DMS 273 (cell line): ENCODE measurements at regions not wholly inside any gene's neighbourhood (a gene's known extent, or its start where the extent isn't known, plus 50 kb on each side); places are given as distances from the start of the nearest gene placed in this dataset.

ENCODE experiments used
- DNase-seq: peaks from one replicate; lab custom pipeline; 2025; ENCODE audit not compliant: unreplicated experiment; lab: John Stamatoyannopoulos, UW

DNA sequence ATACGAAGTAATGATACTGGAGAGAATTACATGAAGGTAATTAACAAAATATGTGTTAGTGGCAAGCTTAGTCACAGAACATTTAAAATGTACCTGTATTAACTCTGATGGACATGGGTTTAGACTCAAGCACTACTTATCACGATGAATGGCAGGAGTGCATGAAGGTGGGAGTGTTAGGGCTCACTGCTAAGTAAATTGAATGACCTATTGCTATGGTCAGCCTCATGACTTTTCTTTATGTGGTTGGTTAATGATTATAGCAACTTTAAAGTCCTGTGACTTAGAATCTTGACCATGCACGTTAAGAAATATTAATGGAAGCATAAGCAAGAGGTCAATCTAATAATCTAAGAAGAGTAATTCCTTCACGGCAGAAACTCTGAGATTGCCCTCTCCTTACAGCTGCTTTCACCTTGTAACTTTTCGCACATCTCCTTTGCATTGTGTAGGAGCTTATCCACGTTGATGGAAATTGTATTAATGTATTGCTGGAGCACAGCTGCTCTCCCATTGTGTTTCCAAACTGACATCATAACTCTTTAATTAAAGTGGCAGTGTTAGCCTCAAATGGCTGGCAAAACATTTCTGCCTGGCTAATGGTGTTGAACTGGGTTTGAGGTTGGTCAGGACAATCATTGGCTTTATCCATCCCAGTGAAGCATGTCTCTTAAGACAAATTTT lies 114.5 kb downstream of the RXFP2 start:
- no peak for DNase-seq

DNA sequence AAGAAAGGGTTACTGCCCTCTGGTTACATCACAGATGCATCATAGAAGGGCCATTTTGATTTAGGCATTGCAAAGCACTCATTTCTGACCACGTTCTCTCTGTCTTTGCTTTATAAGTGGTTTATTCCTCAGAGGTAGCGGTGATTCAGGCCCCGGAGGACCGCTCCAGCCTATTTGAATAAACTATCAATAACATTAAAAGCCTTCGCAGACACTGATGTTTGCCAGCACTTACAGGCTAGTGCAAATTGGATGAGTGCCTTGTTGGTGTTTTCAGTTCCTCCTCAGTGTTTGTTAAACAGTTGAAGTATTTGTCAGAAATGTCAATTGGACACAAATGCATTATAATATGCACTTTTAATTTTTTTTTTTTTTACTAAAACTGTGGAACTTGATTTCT lies 120.2 kb downstream of the RXFP2 start:
- DNase-seq = peak; percentile 11

DNA sequence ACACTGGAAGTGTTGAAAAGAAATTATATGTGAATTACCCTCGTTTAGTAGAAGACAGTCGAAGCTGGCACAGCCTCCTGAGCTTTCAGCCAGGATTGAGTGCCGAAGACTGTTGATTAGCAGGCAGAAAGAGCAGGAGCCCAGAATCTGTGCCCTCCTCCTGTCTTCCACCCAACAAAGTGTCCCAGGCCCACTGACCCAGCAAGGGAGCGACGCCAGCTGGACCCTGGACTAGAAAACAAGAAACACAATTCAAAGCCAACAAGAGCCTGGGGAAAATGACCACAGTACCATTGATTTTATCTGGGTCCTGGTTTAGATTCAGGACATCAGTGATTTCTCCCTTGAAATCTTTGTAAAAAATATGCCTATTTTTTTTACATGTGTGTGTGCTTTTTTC lies 120.7 kb downstream of the RXFP2 start:
- DNase-seq = peak; percentile 10

DNA sequence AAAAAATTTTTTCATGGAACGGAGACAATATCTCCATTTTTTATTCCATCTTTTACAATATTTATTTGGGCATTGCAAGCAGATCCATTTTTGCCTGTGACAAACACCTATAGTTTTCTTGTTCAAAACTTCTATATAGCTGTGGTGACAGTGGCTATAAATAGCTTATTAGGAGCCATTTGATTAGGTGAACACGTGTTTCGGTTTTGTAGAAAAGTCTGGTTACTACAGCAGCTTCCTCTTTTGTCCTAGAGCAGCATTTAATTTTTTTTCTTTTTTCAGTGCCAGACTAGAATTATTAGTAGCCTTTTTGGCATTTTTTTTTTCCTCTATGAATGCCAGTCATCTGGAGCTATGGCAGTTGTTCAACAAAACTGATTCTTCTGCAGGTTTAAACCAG lies 123.5 kb downstream of the RXFP2 start:
- no peak for DNase-seq

DNA sequence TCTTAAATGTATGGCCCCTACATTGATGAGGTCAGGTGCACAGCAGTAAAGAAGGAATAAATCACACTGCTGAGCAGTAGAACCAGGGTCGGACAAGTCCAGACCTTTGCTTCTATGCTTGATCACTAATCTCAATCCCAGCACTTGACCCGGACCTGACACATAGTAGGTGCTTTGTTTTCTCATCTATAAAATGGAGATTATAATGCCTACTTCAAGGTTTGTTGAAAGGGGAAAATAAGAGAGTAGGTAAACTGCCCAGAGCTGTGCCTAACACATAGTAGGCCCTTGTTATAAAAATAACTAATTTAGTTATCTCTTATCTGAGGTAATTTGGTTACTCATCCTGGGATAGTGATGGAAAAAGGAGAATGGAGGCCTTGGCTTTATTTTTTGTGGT lies 125.0 kb downstream of the RXFP2 start:
- no peak for DNase-seq

DNA sequence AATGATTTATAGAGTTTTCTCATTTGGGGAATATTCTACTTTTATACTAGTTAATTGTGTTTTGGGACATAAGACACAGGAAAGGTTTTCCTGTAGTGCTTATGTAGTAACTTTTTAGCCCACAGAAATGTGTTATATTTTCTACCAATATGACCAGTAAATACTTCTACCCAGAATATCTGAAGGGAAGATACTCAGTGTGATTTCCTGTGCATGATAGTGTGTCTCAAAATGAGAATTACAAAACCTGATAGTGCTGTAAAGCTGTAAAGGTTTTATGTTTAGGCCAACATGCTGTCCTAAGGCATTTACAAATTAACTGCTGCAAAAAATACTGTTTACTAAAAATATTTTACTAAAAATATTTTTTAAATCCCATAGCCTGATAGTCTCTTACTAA lies 126.8 kb downstream of the RXFP2 start:
- no peak for DNase-seq

DNA sequence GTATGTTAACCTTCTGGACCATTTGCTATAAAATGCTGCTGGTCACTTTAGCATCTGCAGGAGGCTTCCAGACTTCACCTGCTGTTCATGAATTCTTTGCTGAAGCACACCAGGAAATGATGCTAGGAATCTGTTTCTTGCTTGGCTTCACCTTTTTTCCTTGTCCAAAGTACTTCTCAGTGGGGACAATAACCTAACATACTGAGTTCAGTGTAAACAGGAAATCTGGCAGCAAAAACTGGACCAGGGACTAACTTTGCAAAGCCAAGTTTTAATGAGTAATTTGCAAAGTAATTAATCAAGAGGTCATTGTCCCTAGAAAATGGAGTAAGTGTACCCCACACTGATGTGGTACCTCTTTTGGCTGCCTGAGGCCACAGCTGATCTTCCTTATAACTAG lies 128.4 kb downstream of the RXFP2 start:
- DNase-seq = no peak

DNA sequence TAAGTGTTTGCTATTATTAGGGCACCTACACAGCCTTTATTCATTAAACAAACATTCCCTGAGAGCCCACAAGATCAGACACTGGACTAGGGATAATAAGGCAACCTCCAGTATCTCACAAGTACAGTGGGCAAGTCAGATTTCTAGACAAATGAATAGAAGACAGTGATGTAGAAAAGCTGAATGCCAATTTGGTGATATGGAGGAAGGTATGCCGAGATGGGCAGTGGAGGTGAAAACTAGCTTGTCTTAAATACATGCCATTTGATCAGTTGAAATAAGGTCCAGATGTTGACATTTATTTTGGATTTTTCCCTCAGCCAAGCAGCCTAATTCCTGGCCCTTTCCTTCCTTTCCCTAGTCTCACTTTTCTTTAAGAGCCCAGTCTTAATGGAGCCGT lies 130.3 kb downstream of the RXFP2 start:
- no peak for DNase-seq

DNA sequence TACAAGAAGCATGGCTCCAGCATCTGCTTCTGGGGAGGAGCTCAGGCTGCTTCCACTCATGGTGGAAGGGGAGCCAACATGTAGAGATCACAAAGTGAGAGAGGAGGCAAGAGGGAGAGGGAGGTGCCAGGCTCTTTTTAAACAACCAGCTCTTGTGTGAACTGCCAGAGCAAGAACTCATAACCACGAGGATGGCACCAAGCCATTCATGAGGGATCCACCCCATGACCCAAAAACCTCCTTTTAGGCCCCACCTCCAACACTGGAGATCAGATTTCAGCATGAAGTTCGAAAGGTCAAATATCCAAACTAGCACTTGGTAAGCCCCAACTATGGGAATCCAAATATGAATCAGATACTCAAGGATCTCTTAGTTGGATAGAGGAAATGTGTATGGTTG lies 131.2 kb downstream of the RXFP2 start:
- no peak for DNase-seq

DNA sequence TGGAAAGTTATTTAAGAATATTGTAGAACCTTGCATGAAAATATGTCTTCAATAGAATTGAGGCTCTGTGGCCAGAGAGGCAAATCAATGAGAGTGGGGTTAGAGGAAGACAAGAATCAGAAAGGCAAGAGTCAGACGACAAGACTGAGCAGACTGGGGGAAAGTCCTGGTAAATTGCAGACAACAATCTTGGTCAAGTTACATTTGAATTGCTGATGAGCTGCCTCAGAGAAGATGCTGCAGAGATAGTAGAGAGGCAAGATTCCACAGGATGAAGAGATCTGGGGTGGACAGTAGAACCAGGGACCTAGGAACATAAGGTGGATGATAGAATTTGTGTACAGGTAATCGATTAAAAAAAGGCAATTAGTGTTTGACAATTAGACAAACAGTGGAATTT lies 133.8 kb downstream of the RXFP2 start:
- no peak for DNase-seq

DNA sequence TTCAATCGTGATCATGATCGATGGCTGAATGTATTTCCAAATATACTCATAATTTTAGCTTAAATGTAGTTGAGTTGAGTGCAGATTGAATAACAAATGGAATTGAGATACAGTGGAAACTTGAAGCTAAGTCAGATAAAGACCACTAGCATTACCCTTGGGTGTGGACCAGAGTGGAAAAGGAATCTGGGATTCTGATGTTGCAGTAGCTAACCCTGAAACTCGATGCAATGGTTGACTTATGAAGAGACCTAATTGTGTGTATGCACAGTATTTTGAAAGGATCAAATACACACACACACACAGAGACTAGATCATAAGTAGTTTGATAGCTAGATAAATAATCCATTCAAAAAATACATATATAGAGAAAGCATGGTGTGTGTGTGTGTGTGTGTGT lies 135.8 kb downstream of the RXFP2 start:
- DNase-seq = no peak

DNA sequence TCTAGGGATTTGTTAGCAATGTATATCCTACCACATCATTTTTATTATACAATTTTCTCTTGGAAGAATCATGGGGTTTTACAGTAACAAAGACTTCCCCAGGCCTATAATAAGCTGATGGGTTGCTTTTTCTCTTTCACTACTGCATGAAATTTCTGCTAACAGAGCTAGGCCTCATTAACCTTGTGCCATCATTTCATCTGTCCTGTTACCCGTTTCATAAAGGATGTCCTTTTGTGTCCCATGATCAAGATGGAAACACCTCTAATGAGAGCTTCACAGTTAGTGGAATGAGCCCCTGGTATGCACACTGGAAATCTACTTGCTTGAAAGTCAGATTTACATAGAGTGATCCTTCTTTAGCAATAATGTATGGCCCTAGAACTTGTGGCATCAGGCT lies 138.7 kb downstream of the RXFP2 start:
- DNase-seq = no peak

DNA sequence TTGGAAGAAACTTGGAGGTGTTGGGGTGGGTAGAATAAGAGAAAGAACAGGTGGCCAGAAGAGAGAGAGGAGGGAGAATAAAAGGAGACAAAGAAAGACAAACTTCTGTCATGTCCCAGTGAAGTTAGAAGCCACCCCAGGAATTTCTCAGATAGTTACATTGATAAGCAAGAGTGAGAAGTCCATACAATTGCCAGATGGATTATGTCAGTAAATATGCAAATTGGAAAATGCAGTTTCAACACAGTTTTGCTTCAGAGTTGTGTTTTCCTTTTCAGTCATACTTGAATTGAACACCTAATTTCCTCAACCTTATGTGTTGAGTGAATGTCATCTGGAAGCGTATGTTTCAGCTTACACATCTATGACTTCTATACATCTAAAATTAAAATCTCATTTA lies 139.2 kb downstream of the RXFP2 start:
- no peak for DNase-seq

DNA sequence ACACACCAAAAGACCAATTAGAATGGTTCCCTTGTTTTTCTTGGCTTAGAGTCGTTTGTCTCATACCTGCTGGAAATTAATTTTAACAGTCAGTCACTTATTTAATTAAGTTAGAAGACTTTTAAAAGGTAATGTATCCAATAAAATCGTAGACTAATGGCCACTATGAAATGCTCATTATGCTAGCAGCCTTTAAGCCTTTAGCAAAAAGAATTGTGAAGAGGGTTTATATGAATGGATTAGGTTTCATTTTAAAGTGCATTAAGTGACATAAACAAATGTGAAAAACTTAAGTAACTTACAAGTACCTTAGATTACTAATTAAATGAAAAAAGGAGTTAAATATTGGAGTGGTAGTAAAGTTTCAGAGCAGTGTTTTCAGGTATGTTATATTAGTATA lies 139.6 kb downstream of the RXFP2 start:
- DNase-seq = no peak

DNA sequence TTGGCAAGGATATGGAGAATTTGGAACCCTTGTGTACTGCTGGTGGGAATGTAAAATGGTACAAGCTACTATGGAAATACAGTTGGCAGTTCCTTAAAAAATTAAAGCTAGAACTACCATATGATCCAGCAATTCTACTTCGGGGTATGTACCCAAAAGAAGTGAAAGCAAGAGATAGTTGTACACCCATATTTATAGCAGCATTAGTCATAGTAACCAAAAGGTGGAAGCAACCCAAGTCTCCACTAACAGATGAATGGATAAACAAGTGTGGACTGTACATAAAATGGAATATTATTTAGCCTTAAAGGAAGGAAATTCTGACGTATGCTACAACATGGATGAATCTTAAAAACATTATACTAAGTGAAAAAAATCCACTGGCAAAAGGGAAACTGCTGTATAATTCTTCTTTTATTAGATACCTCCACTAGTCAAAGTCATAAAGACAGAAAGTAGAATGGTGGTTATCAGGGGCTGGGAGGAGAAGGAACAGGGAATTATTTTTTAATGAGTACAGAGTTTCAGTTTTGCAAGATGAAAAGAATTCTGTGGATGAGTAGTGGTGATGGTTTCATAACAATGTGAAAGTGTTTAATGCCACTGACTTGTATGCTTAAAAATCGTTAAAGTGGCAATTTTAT lies 141.6 kb downstream of the RXFP2 start:
- no peak for DNase-seq

DNA sequence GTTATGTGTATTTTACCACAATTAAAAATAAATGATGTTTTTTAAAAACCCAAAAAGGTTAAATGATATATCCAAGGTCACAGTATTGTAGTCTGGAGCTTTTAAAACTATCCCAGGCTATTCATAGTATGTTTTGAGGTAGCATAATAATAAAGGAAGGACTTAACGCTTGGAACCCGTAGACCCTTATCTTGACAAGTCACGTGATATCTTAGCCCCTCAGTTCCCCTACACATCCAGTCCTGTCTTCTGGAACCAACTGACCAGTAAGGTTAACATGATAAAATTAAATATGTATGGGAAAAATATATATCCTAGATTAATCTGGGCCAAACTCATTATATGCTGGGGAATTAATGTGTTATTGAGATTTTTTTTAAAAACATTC lies 142.2 kb downstream of the RXFP2 start:
- DNase-seq = no peak

DNA sequence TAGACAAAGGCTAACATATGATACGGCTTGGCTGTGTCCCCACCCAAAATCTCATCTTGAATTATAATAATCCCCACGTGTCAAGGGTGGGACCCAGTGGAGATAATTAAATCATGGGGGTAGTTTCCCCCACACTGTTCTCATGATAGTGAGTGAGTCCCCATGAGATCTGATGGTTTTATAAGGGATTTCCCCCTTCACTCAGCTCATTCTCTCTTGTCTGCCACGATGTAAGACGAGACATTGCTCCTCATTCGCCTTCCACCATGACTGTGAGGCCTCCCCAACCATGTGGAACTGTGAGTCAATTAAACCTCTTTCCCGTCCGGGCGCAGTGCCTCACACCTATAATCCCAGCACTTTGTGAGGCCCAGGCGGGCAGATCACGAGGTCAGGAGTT lies 143.5 kb downstream of the RXFP2 start:
- DNase-seq = no peak

DNA sequence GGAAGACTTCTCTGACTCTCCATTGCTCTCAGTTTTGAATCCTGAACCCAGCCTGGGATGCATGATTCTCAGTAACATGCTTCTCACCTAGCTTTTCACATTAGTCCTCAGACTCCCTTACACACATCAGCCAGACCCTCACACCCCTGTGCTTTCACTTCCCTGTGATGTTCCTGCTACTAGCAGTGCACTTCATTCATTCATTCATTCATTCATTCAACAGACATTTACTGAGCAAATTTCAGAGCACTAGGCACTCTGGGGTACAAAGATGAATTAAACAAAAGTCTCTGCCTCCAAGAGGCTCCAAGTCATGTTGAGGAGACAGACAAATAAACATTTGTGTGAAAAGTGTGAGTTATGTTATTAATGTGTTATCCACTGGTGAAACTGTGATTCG lies 145.2 kb downstream of the RXFP2 start:
- no peak for DNase-seq

DNA sequence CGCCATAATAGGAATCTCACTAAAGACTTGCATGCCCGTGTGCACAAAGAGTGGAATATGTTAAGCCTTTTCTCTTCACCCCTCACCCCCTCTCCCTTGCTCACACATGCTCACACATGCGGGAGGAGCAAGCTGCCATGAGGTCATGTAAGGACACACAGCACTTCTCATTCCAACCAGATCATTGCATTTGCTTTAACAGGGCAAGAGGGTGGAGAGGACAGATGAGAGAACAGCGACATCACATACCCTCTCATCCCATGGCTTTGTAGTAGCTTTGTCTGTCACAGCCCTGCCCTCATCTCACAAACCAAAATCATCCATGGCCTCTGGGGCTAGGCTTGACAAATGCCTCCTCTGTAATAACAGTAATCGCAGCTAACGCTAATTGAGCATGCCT lies 145.6 kb upstream of the FRY start:
- DNase-seq = peak; percentile 75

DNA sequence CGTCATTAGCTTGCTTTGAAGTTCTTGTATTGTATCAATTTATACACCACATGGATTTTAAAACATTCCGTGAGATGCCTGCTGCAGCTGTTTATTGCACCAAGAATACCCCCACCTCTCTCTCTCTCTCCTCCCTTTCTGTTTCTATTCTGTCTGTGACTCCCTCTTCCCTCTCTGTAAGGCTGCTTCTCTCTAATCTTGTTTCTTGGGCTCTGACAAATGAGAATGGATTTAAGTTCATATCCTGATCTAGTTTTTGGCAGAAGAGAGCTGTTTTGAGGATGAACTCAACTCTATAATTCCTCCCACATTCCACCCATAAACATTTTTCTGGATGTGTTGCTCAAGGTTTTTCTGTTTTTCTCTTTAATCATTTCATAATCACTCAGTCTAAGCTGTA lies 144.3 kb upstream of the FRY start:
- DNase-seq = no peak

DNA sequence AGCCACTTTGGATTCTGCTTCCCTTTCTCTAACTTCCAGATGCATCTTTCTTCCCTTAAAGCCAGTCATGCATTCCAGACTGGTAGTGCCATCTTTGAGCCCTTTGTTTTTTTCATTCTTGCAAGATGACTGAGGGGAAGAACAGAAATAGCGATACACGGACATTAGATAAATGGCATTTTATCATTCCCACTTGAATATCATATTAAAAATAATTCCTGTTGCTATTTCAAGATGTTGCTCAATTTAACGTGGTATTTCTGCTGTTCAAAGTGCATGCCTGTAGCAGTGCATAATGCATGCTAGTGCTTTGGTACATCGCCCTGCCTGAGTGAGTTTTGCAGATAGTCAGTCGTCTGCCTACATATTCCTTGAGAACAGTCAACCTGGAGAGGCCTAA lies 140.6 kb upstream of the FRY start:
- no peak for DNase-seq

DNA sequence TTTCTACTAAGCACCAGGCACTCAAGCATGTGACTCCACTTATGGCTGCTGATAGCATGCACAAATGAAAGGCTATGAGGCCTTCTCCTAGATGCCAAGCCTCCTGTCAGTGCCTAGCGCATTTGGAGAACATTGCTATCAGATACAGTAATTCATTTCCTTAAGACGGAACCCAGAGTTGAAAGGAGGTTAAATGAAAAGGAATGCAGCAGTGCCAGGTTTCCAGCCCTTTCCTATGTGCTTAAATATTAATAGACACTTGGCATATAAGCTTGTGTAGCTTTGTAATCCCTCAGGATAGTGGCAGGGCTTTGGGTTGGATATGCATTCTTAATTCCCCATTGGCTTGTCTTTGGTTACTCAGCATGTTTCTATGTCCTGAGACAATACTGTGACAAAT lies 140.1 kb upstream of the FRY start:
- no peak for DNase-seq

DNA sequence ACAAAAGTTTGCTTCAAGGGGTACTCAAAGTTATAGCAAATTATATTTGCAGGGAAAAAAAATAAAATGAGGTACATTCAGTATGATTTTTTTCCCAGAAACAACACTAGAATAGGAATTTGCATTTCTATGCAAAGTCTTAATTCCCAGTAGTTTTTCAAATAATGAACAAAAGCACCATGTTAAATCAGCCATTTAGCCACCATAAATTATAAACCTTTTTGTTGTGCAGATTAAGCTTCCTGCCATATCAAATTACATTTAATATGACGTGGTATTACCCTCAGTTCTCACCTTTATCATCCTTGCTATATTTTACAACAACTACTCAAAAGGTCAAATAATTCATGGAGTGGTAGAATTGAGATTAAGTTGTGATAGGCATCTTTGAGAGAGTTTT lies 136.6 kb upstream of the FRY start:
- no peak for DNase-seq
